NAMALWA (cell line): ENCODE measurements at regions not wholly inside any gene's neighbourhood (a gene's known extent, or its start where the extent isn't known, plus 50 kb on each side); places are given as distances from the start of the nearest gene placed in this dataset.

ENCODE experiments used
- DNase-seq: peaks from one replicate; pipeline ENCODE4 v3.0.0-alpha.2; 2015; ENCODE audit warnings: low spot score

- no peak for DNase-seq
Measured at GRCh38 chr4:135316266-135316779, 1114.7 kb upstream of the PABPC4L start.

- DNase-seq, result no peak
Measured at GRCh38 chr4:135290136-135290535, 1088.5 kb upstream of the PABPC4L start.

GRCh38 chr4:135283934-135284333, 1082.3 kb upstream of the PABPC4L start:
- no peak for DNase-seq

DNA sequence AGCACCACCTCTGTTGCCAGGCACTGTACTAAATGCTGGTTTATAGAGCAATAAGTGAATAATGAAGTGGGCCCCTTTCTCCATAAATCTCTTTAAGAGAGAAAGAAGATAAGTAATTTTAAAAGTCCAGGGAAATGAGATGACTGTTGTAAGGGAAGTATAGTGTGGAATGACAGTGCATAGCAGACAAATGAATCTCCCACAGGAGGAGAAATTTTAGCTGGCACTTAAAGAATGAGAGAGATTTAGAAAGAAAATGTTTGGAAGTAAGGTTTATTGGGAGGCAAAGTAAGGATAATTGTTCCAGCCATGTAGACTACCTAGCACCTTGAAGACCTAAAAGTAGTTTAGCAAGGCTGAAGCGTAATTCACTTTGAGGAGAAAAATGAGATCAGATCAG, 1081.1 kb upstream of the PABPC4L start:
- no peak for DNase-seq

- DNase-seq, result no peak
Measured at GRCh38 chr4:135281230-135281629, 1079.6 kb upstream of the PABPC4L start.

DNA sequence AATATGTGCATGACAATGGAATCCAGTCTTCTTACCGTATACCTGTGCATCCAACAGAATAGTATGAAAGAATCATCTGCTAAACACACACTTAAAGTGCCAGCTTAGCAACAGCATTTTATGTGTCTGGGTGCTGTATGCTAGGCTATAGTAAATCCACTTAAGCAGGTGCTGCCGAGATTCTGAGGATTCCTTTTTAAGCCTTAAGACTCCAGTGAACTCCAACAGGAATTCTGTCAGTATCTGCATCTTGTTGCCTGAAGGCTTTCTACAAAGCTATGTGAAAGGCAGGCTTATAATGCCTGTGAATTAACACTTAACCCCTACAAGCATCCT, 1076.4 kb upstream of the PABPC4L start:
- DNase-seq, result no peak

- DNase-seq, result no peak
Measured at GRCh38 chr4:135277068-135277979, 1075.7 kb upstream of the PABPC4L start.

- no peak for DNase-seq
Measured at GRCh38 chr4:135274416-135274815, 1072.8 kb upstream of the PABPC4L start.

DNA sequence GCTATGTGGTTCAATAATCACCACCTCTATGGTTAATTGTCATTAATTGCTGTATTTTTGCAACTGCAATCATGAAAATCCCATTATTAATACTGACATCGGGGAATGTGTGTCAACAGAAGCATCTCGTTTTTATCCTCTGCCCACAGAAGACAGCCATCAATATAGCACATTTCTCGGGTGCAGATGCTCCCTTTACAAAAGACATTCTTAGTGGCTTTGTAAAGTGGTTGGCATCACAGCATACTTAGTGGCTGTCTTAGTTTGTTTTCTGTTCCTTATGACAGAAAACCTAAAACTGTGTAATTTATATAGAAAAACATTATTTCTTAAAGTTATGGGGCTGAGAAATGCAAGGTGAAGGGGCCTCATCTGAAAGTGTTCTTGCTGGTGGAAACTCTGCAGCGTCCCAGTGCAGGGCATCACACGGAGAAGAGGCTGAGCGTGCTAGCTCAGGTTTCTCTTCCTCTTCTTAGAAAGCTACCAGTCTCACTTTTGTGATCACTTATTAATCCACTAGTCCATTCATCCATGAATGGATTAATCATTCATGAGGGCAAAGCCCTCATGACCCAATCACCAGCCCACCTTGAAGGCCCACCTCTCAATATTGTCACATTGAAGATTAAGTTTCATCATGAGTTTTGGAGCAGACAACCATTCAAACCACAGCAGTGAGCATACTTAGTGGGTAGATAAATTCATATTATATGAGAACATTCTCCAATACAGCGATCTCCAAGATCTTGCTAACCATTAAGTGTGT, 1067.7 kb upstream of the PABPC4L start:
- DNase-seq, result no peak

GRCh38 chr4:135268369-135268768, 1066.8 kb upstream of the PABPC4L start:
- no peak for DNase-seq

- DNase-seq, result no peak
Measured at GRCh38 chr4:135267148-135267865, 1065.7 kb upstream of the PABPC4L start.

DNA sequence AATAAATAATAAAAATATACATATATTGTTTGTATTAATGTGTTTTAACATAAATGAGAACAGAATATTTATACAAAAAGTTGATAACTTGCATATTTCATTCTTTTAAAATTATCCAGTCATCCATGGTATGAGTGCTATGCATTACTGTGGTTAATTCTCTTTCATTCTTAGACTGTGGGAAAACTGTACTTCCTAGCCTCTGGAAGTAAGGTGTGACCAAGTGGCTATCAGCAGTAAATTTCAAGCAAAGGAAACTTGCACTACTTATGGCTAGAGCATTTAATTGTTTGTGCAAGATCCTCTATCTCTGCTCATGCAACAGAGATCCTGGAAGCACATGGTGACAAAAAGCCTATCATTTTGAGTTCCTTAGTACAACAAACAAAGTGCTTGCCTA, 1054.5 kb upstream of the PABPC4L start:
- no peak for DNase-seq

DNA sequence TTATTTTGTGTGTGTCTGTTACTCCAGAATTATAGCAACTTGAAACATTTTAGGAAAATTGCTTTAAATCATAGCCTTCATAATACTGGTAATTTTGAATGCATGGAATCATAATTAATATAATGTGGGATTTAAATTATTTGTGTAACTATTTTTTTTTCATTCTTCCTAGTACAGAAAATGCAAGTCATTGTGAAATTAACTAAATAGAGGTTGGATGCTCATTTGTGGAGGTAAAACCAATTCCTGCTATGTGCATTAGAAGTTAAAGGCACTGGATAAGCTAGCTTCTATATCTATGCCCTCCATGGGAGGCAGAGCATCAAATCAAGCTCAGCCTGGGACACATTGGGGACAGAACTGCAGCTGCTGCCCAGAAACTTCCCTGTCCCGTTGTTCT, 1048.5 kb upstream of the PABPC4L start:
- DNase-seq, result no peak

- no peak for DNase-seq
Measured at GRCh38 chr4:135249024-135249423, 1047.4 kb upstream of the PABPC4L start.

DNA sequence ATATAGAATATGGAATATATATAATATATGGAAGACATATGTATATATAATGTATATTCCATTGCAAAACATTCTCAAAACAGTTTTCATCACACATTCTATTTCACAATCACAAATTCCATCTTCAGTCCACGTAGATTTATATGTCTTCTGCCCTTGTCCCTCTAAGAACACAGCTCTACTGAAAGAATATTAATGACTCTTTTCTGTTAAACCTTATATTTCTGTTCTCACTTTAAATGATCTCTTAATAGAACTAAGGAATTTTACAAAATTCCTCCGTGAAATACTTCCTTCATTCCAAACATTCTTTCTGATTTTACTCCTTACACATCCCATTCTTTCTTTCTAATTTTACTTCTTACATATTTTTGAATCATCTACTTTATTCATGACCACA, 1043.1 kb upstream of the PABPC4L start:
- no peak for DNase-seq

- no peak for DNase-seq
Measured at GRCh38 chr4:135244056-135244455, 1042.5 kb upstream of the PABPC4L start.

GRCh38 chr4:135240796-135241195, 1039.2 kb upstream of the PABPC4L start:
- no peak for DNase-seq

GRCh38 chr4:135239964-135240363, 1038.4 kb upstream of the PABPC4L start:
- no peak for DNase-seq

DNA sequence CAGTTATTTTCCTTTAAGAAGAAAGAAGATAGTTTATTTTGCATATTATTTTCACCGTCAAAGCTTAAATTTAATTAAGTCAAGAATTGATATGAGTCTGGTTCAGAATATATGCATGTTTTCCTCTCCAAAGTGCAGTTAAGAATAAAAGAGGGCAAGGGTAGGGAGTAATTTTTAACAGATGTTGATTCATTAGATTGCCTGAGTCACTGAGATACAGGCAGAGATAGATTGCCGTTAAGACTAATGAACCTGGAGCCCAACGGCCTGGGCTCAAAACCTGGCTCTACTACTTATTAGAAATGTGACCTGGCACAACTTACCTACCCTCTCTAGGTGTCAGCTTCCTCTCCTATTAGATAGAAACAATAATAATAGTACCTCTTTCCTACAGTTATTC, 1037.4 kb upstream of the PABPC4L start:
- DNase-seq, result no peak

DNA sequence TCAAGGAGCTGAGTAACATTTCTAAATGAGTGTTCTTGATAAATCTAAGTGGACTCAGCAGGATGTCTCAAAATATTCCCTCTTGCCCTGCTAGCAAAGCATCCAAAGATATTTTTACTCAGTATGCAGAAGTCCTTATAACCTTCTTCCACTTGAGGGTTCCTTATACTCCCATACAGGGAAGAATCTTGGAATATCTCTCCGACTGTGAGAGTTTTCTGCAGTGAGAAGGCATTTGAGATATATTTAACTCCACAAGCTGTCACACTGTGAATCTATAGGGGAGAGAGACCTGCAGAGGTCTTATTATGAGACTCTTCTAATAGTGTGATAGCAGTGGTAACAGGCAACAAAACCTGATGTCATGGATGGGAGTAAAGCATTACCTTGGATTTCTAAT, 1034.5 kb upstream of the PABPC4L start:
- DNase-seq, result no peak

DNA sequence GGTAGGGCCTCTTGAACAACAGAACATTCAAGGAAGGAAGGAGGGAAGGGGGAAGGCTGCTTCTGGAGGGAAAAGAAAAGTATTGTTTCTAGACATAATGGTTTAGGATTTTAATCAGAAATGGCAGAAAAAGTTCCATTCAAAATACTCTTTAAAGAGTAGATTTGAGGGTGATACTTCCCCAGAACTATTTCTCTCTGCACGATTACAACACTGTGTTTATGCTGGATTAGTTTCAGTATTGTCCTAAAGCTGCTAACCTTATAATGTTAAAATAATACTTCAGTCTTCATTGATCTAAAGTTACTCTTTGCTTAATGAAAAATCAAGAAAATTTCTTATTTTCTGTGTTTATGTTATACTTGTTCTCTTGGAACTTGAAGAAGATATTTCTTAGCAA, 1026.3 kb upstream of the PABPC4L start:
- no peak for DNase-seq

DNA sequence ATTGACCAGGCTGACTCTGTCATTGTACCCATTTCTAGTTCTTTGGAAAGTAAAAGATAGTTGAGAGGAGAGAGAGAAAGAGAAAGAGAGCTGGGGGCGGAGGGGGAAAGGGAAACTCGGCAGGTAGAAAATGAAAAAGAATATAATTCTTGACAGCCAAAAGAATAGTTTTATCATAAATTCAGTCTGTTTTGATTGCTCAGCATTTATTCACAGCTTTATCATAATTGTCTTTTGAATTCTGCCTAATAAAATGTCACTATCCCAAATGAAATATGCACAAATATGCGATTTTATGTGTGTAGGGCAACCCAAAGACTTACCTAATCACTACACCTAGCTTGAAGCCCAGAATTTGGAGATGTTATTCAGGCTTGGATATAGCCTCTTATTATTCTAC, 1024.0 kb upstream of the PABPC4L start:
- no peak for DNase-seq

- DNase-seq, result no peak
Measured at GRCh38 chr4:135210341-135210740, 1008.8 kb upstream of the PABPC4L start.
